Fibroblast of the conjunctiva (primary cell): ENCODE measurements at regions not wholly inside any gene's neighbourhood (a gene's known extent, or its start where the extent isn't known, plus 50 kb on each side); places are given as distances from the start of the nearest gene placed in this dataset.

Experiments used
- DNase-seq: peaks from one replicate; pipeline ENCODE4 v3.0.0-alpha.2; 2010; ENCODE audit warnings: low read depth

DNA sequence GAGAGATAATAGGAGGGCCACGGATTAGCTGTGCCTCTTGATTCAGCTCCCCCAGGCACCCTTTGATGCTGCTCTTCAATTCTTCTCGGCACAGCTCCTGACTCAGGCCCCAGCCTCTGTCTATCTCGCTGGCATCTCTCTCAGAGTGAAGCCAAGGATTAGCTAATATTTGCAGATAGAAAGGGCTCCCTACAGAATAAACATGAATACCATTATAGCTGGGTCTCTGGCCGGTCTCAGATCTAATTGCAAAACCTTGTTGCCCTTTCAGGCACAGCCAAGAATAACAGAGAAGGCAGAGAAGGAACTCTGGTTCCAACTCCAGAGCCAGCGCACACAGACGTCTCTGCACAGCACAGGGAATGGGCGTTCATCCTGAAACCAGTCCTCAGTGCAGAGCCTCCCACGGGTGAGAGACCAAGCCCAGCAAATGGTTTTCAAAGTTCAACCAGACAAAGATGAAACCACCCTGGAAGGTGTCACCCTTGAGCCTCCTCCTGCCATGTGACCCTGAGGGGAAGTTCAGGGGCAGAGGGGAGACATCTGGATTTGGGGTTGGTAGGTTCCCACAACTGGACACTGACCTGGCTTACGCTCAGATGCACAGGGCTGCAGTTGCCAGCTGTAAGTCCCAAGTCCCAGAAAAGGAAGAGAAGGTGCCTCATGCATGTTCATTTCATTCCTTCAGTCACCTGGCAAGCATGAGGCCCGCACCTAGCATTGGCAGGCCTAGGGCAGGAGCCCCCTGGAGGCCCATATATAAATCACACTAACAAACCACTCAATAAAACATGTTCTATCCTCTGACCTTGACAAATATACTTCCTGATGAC, 394.0 kb downstream of the NPHP4 start:
- no peak for DNase-seq

DNA sequence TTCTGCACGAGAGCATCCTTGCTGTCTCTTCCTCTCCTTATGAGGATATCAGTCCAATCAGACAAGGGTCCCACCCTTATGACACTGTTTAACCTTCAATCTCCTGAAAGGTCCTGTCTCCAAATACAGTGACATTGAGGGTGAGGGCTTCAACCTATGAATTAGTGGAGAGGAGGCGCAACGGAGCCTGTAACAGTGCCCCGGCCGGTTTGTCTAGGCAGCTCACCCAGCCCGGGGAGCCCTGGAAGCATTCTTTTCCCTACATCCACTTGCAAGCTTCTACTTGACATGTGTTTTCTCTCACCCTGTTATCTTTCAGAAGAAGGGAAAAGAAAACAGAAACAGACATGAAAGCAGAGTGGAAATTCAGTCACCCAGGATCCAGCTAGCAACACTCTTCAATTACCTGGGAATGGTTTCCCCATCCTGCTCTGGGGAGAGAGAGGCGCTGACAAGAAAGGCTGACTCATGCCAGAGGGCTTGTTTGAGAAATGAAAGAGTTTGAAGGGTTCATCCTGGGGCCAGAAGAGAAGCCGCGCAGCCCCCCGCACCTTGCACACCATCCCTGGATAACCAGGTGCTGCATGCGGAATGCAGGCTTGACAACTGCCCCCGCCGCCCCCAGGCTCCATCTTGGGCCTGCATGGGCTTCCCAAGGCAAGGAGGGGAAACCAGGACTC, 394.9 kb downstream of the NPHP4 start:
- DNase-seq: no peak

DNA sequence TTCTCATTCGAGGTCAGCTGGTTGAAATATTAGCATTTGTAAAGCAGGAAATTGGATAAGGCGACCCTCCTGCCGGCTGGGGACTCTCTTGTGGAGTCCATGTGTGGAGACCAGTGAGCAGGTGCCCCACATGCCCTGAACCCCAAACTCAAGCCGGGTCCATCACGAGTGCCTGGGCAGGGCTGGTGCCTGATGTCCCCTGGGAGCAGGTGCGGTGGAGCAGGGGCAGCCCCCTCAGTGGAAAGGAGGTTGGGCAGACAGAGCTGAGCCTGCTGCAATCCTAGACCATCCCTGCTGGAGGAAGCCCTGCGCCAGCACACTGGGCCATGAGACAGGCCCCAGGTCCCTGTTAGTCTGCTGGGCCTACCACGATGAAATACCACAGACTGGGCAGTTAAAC, 395.6 kb downstream of the NPHP4 start:
- DNase-seq: no peak

DNA sequence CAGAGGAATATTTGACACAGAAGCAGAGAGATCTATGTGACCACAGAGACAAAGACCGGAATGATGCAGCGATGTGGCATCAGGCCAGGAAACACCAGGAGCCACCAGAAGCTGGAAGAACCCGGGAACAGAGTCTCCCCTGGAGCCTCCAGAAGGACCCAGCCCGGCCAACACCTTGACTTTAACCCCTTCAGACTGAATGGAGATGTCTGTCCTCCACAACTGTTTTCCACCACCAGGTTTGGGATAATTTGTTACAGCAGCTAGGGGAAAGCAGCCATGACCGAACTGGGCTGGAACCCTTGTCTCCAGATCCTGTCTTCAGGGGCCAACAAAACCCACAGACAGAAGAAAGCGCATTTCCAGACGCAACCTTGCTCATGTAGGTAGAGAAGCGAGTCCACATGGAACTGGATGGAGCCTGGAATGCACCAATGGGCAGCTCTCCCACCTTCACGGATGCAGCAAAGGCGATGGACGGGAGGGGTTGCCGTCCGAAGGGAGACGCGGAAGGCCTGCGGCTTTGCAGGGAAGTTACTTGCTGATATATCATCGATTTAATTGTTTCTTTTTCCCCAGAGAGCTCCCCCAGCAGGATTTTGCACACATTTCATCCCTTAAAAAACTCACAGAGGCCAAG, 396.6 kb downstream of the NPHP4 start:
- no peak for DNase-seq

DNA sequence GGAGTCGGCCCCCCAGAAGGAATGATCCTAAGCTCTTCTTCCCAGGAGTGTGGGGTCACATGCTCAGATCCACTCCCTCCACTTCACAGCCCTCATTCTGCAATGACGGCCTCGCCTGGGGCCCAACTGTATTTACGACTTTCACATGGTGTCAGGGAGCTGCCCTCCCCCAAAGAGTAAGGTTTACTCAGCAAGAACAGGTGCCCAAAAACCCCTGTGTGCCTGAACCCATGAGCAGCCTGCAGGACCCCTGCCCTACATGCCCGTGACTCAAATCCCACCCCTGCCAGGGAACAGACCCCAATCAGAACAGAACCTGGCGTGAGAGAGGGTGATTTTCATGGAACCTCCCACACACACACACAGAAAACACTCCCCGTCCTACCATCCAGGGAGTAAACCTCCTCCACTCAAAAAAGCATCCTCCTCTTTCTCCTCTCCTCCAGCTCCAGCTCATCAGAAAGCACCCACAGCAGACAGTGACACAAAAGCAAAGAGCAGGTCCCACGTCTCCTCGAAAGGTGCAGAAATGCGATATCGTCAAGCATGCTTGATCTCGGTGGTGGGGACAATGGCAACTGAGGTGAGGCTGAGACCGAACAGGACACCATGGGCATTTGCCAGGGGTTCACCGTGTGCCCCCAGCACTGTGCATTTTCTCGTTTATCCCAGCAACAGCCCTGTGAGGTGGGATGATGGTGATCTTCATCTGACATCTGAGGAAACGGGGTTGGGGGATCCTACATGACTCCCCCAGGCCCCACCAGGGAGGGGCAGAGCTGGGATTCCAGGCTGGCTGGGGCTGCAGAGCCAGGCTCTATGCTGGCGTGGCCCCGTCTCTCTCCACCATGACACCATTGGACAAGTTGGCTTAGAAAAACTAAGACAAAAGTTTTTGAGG, 397.9 kb downstream of the NPHP4 start:
- no peak for DNase-seq

DNA sequence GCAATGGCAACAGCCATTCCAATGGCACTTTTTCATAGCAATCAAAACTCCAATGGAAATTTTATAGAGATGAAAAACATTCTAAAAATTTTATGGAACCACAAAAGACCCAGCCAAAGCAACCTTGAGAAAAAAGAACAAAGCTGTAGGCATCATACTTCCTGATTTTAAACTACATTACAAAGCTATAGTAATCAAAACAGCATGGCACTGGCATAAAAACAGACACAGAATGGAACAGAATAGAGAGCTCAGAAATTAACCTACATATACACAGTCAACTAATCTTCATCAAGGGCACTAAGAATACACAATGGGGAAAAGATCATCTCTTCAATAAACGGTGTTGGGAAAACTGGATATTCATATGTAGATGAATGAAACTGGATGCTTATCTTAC, 401.5 kb downstream of the NPHP4 start:
- DNase-seq: no peak

DNA sequence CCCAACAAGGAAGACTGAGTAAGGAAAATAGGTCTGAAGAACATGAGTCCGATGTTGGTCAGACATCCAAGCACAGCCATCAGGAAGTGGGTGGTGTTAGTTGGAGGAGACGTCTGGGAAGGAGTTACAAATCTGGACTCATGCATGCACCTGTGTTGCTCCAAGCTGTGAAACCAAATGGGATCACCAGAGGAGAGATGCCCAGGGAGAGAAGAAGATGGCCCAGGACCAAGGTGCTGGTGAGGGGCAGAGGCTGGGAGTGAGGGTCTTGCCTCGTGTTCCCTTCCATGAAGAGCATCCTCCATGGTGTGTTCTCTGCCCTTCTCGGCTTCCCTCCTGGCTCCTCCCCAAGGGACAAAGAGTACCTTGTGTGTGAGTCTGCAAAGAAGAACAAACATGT, 405.6 kb downstream of the NPHP4 start:
- DNase-seq: no peak

DNA sequence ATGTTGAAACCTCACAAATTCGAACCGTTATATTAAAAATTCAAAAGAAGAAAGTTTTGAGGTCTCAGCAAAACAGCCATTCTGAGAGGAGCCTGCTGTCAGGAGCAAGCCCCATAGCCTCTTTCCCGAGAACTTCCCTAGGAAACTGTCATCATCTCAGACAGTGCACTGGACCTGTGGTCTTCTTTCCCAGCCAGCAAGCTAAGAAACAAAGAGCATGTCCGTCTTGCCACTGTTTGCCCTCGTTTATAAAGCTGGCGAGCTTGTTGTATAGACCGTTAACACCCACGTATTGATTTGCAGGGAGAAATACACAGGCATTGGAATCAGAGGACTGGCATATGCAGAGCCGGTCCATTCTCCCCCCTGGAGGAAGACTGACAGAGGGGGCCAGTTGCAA, 407.0 kb downstream of the NPHP4 start:
- no peak for DNase-seq

DNA sequence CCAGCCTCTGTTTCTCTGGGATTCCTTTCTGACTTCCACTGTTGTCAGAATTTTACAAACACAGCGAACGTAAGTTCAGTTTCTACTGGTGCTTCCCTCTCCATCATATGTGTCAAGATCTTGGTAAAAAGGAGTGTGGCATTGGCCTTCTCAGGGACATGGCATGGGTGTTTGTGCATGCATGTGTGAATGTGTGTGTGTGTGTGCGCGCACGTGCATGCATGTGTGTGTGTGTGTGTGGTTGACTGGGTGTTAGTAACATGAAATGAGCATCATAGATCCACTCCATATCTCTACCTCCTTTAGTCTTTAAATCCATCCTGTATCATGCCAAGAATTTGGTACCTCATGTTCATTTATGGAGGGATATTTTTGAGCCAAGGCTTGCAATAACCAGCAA, 411.3 kb downstream of the NPHP4 start:
- DNase-seq: no peak

DNA sequence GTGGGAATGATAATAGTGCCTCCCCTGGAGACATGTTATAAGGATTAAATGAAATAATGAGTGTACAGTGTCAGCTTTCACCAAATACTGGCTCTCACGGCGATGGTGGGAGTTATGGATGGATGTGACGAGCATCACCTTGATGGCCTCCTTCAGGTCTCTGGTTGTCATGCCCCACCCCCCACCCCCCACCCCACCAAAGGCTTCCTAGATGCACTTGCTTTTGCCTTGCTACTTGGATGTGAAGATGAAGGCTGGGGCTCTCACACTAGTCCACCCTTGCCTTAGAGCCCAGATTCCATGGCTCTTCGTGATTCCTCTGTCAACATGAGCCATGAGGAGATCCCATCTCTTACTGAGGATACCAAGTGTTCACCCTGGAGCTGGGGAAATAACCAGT, 412.3 kb downstream of the NPHP4 start:
- no peak for DNase-seq

DNA sequence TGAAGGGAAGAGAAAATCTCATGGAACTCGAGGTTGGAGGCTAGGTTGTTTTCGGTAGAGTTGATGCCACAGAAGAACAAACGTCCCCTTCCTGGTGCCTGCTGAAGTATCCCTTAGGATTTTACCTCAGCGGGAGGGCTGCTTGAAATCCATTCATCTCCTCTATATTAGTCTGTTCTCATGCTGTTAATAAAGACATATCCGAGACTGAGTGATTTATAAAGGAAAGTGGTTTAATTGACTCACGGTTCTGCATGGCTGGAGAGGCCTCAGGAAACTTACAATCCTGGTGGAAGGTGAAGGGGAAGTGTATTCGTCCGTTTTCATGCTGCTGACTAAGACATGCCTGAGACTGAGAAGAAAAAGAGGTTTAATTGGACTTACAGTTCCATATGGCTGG, 413.5 kb downstream of the NPHP4 start:
- DNase-seq: no peak

DNA sequence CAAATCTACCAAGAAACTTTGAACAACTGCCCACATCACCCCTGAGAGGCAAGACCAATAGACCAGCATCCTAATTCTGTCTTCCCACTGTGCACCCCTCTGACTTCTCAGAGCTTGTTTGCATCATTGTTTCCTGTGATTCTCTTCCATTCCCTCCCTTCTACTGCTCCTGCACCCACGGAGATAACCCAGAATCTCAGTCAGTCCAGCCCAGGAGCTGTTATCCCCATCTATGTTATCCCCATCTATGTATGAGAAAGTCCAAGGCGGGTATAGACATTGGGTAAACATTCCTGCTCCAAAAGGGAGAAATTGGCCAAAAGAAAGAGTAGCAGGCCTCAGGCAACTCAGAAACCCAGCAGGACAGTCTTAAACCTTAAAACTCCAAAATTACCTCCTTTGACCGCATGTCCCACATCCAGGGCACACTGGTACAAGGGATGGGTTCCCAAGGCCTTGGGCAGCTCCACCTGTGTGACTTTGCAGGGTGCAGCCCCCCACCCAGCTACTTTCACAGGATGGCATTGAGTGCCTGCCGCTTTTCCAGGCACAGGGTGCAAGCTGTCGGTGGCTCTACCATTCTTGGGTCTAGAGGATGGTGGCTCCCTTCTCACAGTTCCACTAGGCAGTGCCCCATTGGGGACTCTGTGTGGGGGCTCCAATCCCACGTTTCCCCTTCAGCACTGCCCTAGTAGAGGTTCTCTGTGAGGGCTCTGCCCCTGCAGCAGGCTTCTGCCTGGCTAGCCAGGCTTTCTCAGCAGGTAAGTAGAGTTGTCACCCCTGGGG, 414.8 kb downstream of the NPHP4 start:
- DNase-seq: no peak

DNA sequence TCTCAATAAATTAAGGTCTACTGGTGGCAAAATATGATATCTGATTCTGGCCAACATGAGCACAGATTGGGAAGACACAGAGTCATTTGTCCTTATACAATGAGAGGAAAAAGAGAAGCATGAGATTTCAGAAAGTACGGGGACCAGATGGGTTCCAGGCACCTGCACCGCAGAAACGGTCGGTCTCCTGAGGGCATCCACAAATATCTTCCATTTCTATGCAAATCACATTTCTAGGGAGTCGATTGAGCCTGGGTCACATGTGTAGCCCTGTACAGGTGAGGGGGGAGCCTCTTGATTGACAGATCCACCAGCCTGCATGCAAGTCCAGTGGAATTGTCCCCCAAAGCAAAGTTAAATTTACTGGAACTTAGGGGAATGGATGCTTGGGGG, 415.6 kb downstream of the NPHP4 start:
- DNase-seq: no peak

DNA sequence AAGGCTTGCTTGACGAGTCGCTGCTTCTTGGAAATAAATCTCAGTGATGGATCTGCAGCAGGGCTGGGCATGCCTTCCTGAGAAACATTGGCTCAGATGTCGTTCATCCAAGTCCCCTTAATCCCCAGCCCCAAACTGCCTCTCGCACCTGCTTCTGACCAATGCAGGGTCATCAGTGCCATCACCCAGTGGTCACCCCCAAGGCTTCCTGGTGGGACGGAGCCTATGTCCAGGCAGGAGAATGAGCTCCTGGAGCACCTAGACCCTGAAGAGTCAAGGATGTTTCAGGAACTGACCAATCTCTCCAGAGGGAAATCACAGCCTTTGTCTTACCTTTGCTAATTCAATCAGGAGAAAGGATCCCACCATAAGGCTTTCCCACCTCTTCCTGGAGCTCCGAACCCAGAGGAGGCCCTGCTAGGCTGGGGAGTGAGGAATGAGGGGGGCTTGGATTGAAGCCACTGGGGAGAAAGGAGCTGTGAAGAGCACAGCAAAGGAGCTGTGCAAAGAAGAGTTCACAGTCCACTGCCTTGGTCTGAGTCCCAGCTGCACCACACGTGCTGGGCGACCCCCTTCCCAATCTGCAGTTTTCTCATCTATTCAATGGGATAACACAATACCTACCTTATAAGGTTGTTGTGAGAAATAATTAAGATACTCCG, 416.1 kb downstream of the NPHP4 start:
- DNase-seq: no peak

DNA sequence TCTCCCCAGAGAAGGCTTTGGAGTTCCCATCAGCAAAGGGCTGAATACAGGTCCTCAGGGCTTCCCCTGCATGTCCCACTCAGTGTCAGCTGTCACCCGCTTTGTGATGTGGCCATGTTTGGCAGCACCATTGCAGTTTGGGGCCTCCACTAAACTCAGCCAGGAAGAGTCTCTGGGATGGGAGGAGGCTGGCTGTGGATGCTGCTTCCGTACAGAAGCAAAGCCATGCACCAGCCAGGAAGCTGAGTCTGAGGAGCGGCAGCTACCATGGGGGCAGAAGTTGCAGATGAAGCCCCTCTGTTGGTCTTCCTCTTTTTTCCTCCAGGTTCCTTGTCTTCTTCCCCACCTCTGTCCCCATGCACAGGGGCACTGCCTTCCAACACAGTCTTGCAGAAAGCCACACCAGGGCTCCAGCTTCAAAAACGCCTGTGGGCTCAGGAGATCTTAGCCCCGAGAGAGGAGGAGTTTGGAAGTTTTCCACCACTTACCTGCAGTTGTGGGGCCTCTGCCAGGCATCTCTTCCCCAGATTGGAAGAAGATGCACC, 416.8 kb downstream of the NPHP4 start:
- no peak for DNase-seq

DNA sequence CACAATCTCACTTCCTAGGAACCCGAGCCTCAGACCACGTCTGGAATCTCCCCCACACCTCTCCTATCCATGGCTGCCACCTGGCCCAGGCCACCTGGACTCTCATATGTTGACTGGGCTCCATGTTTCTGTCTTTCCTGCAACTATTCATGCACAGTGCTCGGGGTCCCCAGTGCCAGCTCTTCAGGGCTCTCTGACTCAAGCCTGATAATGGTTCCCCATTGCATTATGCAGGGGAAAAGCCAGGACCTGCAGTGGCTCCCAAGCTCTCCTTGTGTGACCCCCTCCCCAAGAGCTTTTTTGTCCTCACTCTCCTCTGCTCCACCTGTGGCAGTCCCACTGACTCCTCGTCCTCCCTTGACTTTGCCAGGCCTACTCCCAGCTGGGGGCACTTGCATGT, 417.6 kb downstream of the NPHP4 start:
- no peak for DNase-seq

DNA sequence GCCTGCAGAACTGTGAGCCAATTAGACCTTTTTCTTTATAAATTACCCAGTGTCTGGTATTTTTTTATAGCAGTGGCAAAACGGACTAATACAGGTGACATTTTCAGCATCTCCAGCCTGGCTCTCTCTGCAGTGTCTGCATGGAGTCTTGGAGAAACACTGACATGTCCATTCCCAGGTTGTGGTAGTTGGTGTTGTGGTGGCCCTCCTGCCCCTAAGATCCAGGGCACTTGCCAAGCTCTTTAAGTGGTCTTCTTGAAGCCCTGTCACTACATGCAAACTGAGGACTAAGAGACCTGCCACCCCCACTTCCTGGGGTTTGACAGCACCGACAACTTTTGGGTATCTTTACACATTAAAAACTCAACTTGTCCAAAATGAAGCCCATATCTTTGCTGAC, 419.4 kb downstream of the NPHP4 start:
- DNase-seq: no peak

DNA sequence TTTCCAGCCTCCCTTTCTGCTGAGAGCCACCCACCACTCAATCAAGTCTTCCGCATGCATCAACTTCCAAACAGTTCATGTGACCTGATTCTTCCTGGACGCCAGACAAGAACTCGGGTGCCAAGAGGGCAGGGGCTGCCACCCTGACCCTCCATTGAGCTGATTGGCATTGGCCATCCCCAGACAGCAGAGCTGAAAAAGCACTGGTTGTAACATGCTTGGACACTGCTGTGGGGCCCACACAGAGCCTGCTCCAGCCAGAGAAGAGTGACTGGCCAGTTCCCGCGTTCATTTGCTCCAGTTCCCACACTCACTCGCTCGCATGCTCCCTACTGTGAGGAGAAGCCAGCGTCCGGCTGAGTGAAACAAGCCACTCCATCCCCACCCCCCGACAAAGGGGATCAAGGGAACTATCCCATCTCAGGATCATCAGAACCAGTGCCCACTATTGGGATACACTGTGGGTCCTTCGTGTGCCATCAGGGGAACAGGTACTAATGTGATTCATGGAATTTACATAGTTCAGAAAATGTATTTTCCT, 420.3 kb downstream of the NPHP4 start:
- no peak for DNase-seq

DNA sequence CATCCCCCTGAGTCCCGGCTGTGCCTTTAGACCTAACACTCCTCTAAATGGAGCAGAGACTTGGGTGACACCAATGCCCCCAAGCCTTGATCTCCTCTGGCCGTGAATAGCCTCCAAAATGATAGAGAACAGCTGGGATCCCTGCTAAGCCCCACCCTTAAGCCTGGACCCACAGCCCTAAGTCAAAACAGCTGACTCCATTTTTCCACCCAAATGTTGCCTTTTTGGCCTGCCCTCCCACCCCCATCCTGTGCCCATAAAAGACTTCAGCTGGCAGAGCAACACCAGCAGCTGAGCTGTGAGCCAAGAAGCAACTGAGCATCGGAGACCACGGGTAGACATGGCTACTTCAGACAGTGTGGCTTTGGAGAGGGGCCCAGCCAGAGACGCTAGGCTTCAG, 420.8 kb downstream of the NPHP4 start:
- no peak for DNase-seq

DNA sequence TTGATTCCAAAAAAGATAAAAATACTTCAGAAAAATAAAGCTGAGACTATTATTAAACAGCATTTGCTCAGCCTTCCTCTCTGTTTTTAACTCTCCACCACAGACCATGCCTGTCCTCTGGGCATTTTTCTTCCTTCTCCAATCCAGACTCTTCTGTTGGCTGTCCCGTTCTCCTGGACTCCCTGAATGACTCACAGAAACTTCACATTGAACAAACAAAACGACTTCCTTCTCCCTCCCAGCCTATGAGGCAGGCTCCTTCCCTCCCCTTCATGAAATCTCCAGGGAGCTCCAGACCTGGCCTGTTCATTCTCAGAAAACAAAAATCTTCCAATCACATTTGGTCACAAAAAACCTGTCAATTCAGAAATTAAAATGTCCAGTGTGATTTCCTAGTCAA, 421.3 kb downstream of the NPHP4 start:
- no peak for DNase-seq
